ENCODE measurements at regions not wholly inside any gene's neighbourhood (a gene's known extent, or its start where the extent isn't known, plus 50 kb on each side); places are given as distances from the start of the nearest gene placed in this dataset.

GRCh38 chr7:4552985-4553384 is 129.1 kb upstream of the FOXK1 start:
- TF ChIP-seq SP1 (IDR thresholded peaks at IDR 0.05), result no peak
- TF ChIP-seq CTBP1 (IDR thresholded peaks at IDR 0.05; ENCODE audit: borderline replicate concordance), result no peak
- TF ChIP-seq ELF4 (IDR thresholded peaks at IDR 0.05), result no peak
- TF ChIP-seq ZNF384 (IDR thresholded peaks at IDR 0.05), result no peak
- no peak for TF ChIP-seq FOXA1 (IDR thresholded peaks at IDR 0.05)
- no peak for TF ChIP-seq SUZ12 (IDR thresholded peaks at IDR 0.05)
- TF ChIP-seq FOXM1 (IDR thresholded peaks at IDR 0.05; ENCODE audit: borderline replicate concordance), result no peak
- TF ChIP-seq HDGF (IDR thresholded peaks at IDR 0.05; ENCODE audit: borderline replicate concordance), result no peak
- TF ChIP-seq TARDBP (IDR thresholded peaks at IDR 0.05), result no peak
- POLR2A ChIA-PET, result no interaction called here
- no peak for DNase-seq (ENCODE audit: extremely low spot score)
- CTCF ChIA-PET, result no interaction called here

DNA sequence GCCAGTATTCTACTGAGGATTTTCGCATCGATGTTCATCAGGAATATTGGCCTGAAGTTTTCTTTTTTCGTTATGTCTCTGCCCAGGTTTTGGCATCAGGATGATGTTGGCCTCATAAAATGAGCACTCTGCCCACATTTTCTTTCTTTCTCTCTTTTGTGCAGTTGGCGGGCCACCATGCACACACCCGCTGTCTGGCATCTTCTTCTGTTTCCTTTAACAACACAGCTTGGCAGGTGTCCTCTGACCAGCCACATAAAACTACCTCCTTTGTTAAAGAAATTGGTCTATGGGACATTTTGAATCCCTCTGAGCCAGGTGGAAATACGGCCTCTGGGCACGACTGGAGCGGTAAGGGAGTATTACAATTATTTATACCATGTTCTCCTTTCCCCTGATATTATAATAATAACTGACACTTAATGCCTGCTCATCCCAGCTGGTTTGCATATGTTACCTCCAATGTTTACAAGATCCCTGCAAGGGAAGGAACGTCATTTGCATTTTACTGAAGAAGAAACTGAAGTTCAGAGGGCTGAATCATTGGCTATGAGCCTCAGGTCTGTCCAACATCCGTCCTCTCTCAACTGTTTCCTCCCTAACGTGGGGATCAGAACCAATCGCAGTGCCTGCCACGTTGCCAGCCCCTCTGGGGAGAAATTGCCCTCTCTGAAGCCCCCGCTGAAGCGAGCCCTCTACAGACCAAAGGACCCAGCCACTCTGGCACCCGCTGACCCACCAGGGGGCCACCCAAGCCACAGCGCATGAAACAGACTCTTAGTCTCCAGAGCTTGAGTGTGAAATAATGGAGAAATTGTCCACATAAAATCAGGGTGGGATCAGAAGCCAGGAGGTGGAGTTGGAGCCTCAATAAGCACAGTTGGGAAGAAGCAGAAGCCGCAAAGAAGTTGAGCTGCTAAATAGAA is 125.0 kb upstream of the FOXK1 start:
- POLR2A ChIA-PET, result no interaction called here
- DNase-seq (ENCODE audit: extremely low spot score), result no peak
- TF ChIP-seq SUZ12 (IDR thresholded peaks at IDR 0.05) (no peak), SP1 (IDR thresholded peaks at IDR 0.05) (no peak), FOXK2 (IDR thresholded peaks at IDR 0.05) (no peak), L3MBTL2 (conservative IDR thresholded peaks at IDR 0.05) (no peak), LEF1 (IDR thresholded peaks at IDR 0.05; ENCODE audit: borderline replicate concordance) (no peak), ELF4 (IDR thresholded peaks at IDR 0.05) (no peak), BHLHE40 (IDR thresholded peaks at IDR 0.05; ENCODE audit: borderline replicate concordance) (no peak), ARNT (IDR thresholded peaks at IDR 0.05) (no peak), ZNF384 (IDR thresholded peaks at IDR 0.05) (no peak), FOXM1 (IDR thresholded peaks at IDR 0.05; ENCODE audit: borderline replicate concordance) (no peak)
- TF ChIP-seq, protein P1, sequence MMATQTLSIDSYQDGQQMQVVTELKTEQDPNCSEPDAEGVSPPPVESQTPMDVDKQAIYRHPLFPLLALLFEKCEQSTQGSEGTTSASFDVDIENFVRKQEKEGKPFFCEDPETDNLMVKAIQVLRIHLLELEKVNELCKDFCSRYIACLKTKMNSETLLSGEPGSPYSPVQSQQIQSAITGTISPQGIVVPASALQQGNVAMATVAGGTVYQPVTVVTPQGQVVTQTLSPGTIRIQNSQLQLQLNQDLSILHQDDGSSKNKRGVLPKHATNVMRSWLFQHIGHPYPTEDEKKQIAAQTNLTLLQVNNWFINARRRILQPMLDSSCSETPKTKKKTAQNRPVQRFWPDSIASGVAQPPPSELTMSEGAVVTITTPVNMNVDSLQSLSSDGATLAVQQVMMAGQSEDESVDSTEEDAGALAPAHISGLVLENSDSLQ (IDR thresholded peaks at IDR 0.05), result no peak
- CTCF ChIA-PET, result no interaction called here

DNA sequence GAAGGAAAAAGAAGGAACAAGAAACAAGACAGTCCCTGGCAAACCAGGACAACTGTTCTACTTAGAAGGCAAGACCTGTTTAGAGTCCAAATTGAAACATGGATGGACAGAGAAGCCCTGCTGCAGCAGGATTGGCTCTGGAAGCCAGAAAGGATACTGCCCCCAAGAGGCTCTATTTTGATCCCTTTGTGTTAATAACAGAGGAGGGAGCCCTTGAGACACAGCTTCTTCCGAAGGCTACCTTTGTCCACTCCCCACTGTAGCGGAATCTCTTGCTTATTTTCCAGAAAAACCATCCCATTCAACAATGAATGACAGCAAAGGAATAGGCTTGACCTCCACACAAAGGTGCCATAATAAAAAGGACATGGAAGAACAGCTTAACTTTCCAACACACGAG is 120.3 kb upstream of the FOXK1 start:
- peak; percentile 22 for DNase-seq (ENCODE audit: extremely low spot score)
- TF ChIP-seq CTBP1 (IDR thresholded peaks at IDR 0.05; ENCODE audit: borderline replicate concordance) (no peak), SUZ12 (IDR thresholded peaks at IDR 0.05) (no peak), ARNT (IDR thresholded peaks at IDR 0.05) (no peak), L3MBTL2 (conservative IDR thresholded peaks at IDR 0.05) (no peak), HDGF (IDR thresholded peaks at IDR 0.05; ENCODE audit: borderline replicate concordance) (no peak), ZNF384 (IDR thresholded peaks at IDR 0.05) (no peak), FOXM1 (IDR thresholded peaks at IDR 0.05; ENCODE audit: borderline replicate concordance) (no peak), BHLHE40 (IDR thresholded peaks at IDR 0.05; ENCODE audit: borderline replicate concordance) (no peak), LEF1 (IDR thresholded peaks at IDR 0.05; ENCODE audit: borderline replicate concordance) (no peak), ELF4 (IDR thresholded peaks at IDR 0.05) (no peak), FOXA1 (IDR thresholded peaks at IDR 0.05) (no peak), FOXK2 (IDR thresholded peaks at IDR 0.05) (no peak)
- TF ChIP-seq, protein P1 (IDR thresholded peaks at IDR 0.05), result no peak
- CTCF ChIA-PET, result interaction anchor here (0.7 kb wide), 2 partner anchors 111 to 374 kb away, joined by 3 read pairs; no protein-coding TSS in a partner anchor
- POLR2A ChIA-PET, result no interaction called here

- ChIA-PET POLR2A (no interaction called here), CTCF (no interaction called here)
- TF ChIP-seq HDGF (IDR thresholded peaks at IDR 0.05; ENCODE audit: borderline replicate concordance), result no peak
- no peak for TF ChIP-seq ARNT (IDR thresholded peaks at IDR 0.05)
- TF ChIP-seq ZNF384 (IDR thresholded peaks at IDR 0.05), result no peak
- no peak for TF ChIP-seq FOXM1 (IDR thresholded peaks at IDR 0.05; ENCODE audit: borderline replicate concordance)
- TF ChIP-seq ELF4 (IDR thresholded peaks at IDR 0.05), result no peak
- no peak for TF ChIP-seq SP1 (IDR thresholded peaks at IDR 0.05)
- no peak for TF ChIP-seq TARDBP (IDR thresholded peaks at IDR 0.05)
- TF ChIP-seq SUZ12 (IDR thresholded peaks at IDR 0.05), result no peak
- no peak for TF ChIP-seq L3MBTL2 (conservative IDR thresholded peaks at IDR 0.05)
- TF ChIP-seq, protein P1 (IDR thresholded peaks at IDR 0.05), result no peak
- no peak for TF ChIP-seq FOXA1 (IDR thresholded peaks at IDR 0.05)
- TF ChIP-seq BHLHE40 (IDR thresholded peaks at IDR 0.05; ENCODE audit: borderline replicate concordance), result no peak
- no peak for TF ChIP-seq CTBP1 (IDR thresholded peaks at IDR 0.05; ENCODE audit: borderline replicate concordance)
- TF ChIP-seq FOXK2 (IDR thresholded peaks at IDR 0.05), result no peak
- TF ChIP-seq LEF1 (IDR thresholded peaks at IDR 0.05; ENCODE audit: borderline replicate concordance), result no peak
- no peak for TF ChIP-seq NFRKB (IDR thresholded peaks at IDR 0.05)
- no peak for DNase-seq (ENCODE audit: extremely low spot score)
Measured at GRCh38 chr7:4566714-4567113, 115.4 kb upstream of the FOXK1 start.

- ChIA-PET CTCF (no interaction called here), POLR2A (no interaction called here)
- TF ChIP-seq FOXM1 (IDR thresholded peaks at IDR 0.05; ENCODE audit: borderline replicate concordance), result no peak
- TF ChIP-seq L3MBTL2 (conservative IDR thresholded peaks at IDR 0.05), result no peak
- no peak for TF ChIP-seq CTBP1 (IDR thresholded peaks at IDR 0.05; ENCODE audit: borderline replicate concordance)
- DNase-seq (ENCODE audit: extremely low spot score), result no peak
Measured at GRCh38 chr7:4574851-4575250, 107.2 kb upstream of the FOXK1 start.

DNA sequence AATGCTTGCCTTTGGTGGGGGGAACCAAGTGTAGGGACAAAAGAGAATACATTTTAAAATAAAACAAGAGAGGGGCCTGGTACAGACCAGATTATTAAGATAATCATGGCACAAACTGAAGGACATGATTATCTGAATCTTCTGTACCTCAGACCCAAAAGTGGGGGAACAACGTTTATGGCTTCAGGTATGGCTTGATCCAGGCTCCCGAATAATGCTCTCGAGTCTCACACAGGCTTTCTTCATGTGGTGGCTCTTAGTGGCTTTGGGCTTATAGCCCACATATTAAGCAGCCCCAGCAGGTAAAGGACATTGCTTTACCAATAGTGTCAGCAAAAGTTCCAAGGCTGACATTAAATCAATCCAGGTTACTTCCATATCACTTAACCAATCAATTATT is 106.8 kb upstream of the FOXK1 start:
- TF ChIP-seq FOXA1 (IDR thresholded peaks at IDR 0.05) (no peak), FOXK2 (IDR thresholded peaks at IDR 0.05) (no peak)
- TF ChIP-seq, protein P1 (IDR thresholded peaks at IDR 0.05), result peak; percentile 29; the same call in 1 of the 2 replicates
- DNase-seq (ENCODE audit: extremely low spot score), result no peak
- POLR2A ChIA-PET, result no interaction called here
- CTCF ChIA-PET, result no interaction called here

Measured in HEK293T (cell line).